Type B pancreatic cell (in vitro differentiated cells): ENCODE measurements at regions not wholly inside any gene's neighbourhood (a gene's known extent, or its start where the extent isn't known, plus 50 kb on each side); places are given as distances from the start of the nearest gene placed in this dataset.

ENCODE experiments used
- DNase-seq: peaks from one replicate; pipeline ENCODE4 v3.0.0; 2021; ENCODE audit warnings: mixed read lengths; ENCODE audit not compliant: unreplicated experiment; ENCODE audit errors: extremely low spot score
- H3K27ac Mint-ChIP-seq: 2 replicates; pipeline ENCODE4 v1.8.0; 2021; ENCODE audit warnings: mild to moderate bottlenecking, mixed read lengths
- H3K27me3 Mint-ChIP-seq: 2 replicates; pipeline ENCODE4 v1.8.0; 2021; ENCODE audit warnings: mixed read lengths
- H3K36me3 Mint-ChIP-seq: 2 replicates; pipeline ENCODE4 v1.8.0; 2021; ENCODE audit warnings: mixed read lengths
- H3K4me1 Mint-ChIP-seq: one replicate; pipeline ENCODE4 v1.8.0; 2021; ENCODE audit warnings: mixed read lengths; ENCODE audit not compliant: unreplicated experiment
- H3K4me3 Mint-ChIP-seq: 2 replicates; pipeline ENCODE4 v1.8.0; 2021; ENCODE audit warnings: mild to moderate bottlenecking, mixed read lengths
- H3K9me3 Mint-ChIP-seq: 2 replicates; pipeline ENCODE4 v1.8.0; 2021; ENCODE audit warnings: mixed read lengths
- TF ChIP-seq, protein P1 (sequence below): fragments of 200-600 bp; sonication (generic); conservative IDR thresholded peaks from 2 replicates; pipeline ENCODE4 v1.5.0; 2021; ENCODE audit warnings: antibody characterized with exemption, mild to moderate bottlenecking

GRCh38 chr12:71011261-71011660 lies 90.7 kb upstream of the PTPRR start:
- H3K4me3 Mint-ChIP-seq = no peak overlapping the region
- no peaks in the 10 kb centered on the region for H3K9me3 Mint-ChIP-seq
- no peak overlapping the region for H3K27ac Mint-ChIP-seq
- H3K27me3 Mint-ChIP-seq = peaks cover under 1% of the 10 kb centered on the region
- TF ChIP-seq, protein P1, sequence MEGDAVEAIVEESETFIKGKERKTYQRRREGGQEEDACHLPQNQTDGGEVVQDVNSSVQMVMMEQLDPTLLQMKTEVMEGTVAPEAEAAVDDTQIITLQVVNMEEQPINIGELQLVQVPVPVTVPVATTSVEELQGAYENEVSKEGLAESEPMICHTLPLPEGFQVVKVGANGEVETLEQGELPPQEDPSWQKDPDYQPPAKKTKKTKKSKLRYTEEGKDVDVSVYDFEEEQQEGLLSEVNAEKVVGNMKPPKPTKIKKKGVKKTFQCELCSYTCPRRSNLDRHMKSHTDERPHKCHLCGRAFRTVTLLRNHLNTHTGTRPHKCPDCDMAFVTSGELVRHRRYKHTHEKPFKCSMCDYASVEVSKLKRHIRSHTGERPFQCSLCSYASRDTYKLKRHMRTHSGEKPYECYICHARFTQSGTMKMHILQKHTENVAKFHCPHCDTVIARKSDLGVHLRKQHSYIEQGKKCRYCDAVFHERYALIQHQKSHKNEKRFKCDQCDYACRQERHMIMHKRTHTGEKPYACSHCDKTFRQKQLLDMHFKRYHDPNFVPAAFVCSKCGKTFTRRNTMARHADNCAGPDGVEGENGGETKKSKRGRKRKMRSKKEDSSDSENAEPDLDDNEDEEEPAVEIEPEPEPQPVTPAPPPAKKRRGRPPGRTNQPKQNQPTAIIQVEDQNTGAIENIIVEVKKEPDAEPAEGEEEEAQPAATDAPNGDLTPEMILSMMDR = no peak
- peaks cover 4% of the 10 kb centered on the region for H3K4me1 Mint-ChIP-seq
- H3K36me3 Mint-ChIP-seq = no peaks in the 10 kb centered on the region
- DNase-seq = no peak

DNA sequence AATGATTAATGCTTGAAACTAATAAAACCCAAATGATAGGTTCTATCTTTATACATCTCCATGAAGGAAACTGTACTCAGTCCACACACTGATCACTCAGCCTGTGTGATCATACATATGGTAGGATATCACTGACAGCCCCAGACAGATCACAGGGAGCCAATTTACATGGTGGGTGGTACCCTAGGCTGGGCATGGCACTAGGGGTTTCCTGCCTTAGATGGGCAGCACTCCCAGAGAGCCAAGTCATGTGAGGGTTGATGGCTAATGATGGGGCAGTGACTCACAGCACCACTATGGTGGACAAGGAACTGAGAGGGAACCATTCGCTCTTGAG lies 89.6 kb upstream of the PTPRR start:
- H3K4me3 Mint-ChIP-seq = no peak overlapping the region
- DNase-seq = no peak
- H3K27ac Mint-ChIP-seq = no peak overlapping the region
- H3K27me3 Mint-ChIP-seq = no peaks in the 10 kb centered on the region
- no peaks in the 10 kb centered on the region for H3K9me3 Mint-ChIP-seq
- peaks cover 4% of the 10 kb centered on the region for H3K4me1 Mint-ChIP-seq
- TF ChIP-seq, protein P1 = no peak
- H3K36me3 Mint-ChIP-seq = no peaks in the 10 kb centered on the region

DNA sequence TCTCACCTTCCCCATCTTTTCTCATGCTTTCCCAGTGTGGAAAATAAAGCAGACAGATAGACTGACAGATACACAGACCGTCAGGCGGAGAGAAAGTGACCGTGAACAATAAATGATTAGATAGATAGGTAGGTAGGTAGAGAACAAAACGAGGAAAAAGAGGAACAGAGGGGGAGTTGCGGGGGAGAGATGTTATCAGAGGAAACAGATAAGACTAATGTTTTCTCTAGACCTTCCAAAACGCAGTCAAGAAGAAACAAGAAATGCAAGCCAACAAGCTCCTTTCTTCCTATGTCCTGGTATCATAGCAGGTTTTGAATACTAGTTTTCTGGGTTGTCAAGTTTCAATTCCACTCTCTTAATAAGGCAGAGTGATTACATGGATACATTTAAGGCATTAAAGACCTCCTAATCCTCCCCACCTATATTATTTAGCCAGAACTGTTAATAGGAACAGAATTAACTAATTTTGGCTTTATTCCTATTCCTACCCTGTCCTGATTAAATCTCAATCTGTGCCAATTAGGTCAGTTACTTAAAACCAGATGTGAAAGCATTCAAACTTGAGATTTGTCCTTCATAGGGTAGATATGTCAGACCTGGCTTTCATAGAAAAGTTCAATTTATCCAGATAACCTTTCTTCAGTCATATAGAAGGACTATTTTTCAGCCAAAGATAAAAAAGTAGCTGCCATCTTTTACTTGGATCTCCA lies 89.0 kb upstream of the PTPRR start:
- no peak overlapping the region for H3K27ac Mint-ChIP-seq
- H3K36me3 Mint-ChIP-seq = no peaks in the 10 kb centered on the region
- TF ChIP-seq, protein P1 = no peak
- DNase-seq = no peak
- no peaks in the 10 kb centered on the region for H3K9me3 Mint-ChIP-seq
- no peaks in the 10 kb centered on the region for H3K27me3 Mint-ChIP-seq
- H3K4me3 Mint-ChIP-seq = no peak overlapping the region
- H3K4me1 Mint-ChIP-seq = peaks cover 4% of the 10 kb centered on the region

GRCh38 chr12:71008616-71009015 lies 88.1 kb upstream of the PTPRR start:
- no peaks in the 10 kb centered on the region for H3K9me3 Mint-ChIP-seq
- peaks cover 4% of the 10 kb centered on the region for H3K4me1 Mint-ChIP-seq
- no peak overlapping the region for H3K4me3 Mint-ChIP-seq
- no peak overlapping the region for H3K27ac Mint-ChIP-seq
- TF ChIP-seq, protein P1 = no peak
- no peak for DNase-seq
- no peaks in the 10 kb centered on the region for H3K27me3 Mint-ChIP-seq
- H3K36me3 Mint-ChIP-seq = no peaks in the 10 kb centered on the region

DNA sequence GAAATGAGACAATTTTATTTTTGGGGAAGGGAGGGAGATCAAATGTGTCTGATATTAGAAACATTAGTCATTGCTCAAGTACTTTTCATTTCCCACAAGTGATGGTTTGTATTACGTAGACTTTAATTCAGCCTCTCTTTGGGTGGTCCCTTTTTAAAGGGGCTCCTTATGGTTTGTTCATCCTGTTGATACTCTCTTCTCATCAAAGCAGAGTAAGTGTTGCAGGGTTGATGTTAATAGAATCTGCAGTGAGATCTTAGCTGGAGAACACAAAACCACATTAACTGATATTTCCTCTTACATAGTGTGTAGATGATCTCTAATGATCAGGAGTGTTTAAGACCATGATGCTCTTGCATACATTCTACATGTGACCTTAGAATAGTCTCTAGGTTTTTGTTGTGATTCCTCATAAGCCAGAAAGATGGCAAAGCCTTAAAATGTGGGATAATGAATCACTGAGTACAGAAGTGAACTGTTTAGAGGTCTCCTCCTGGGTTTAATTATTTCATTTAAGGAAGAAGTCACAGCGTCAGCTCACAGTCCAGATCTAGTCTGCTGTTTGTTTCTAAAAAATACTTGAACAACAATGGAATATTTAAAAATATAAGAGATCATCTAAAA lies 87.4 kb upstream of the PTPRR start:
- no peak overlapping the region for H3K27ac Mint-ChIP-seq
- H3K9me3 Mint-ChIP-seq = no peaks in the 10 kb centered on the region
- peaks cover 4% of the 10 kb centered on the region for H3K4me1 Mint-ChIP-seq
- DNase-seq = no peak
- no peaks in the 10 kb centered on the region for H3K36me3 Mint-ChIP-seq
- no peak overlapping the region for H3K4me3 Mint-ChIP-seq
- H3K27me3 Mint-ChIP-seq = no peaks in the 10 kb centered on the region
- TF ChIP-seq, protein P1 = no peak
